NCI-H446 treated with DMSO at 0.1 percent for 48 hours (cell line): ENCODE measurements at regions not wholly inside any gene's neighbourhood (a gene's known extent, or its start where the extent isn't known, plus 50 kb on each side); places are given as distances from the start of the nearest gene placed in this dataset.

Source experiments
- DNase-seq: peaks from one replicate; lab custom pipeline; 2025; lab: John Stamatoyannopoulos, UW

- no peak for DNase-seq
Observed at GRCh38 chr12:78586790-78587189, 277.8 kb upstream of the SYT1 start.

GRCh38 chr12:78599366-78599765 lies 265.2 kb upstream of the SYT1 start:
- no peak for DNase-seq

GRCh38 chr12:78600541-78600940 lies 264.0 kb upstream of the SYT1 start:
- no peak for DNase-seq

- no peak for DNase-seq
Observed at GRCh38 chr12:78611504-78611903, 253.1 kb upstream of the SYT1 start.

- no peak for DNase-seq
Observed at GRCh38 chr12:78612190-78612589, 252.4 kb upstream of the SYT1 start.

- no peak for DNase-seq
Observed at GRCh38 chr12:78617683-78618082, 246.9 kb upstream of the SYT1 start.

GRCh38 chr12:78622529-78623195 lies 241.9 kb upstream of the SYT1 start:
- no peak for DNase-seq

- no peak for DNase-seq
Observed at GRCh38 chr12:78628491-78629100, 236.0 kb upstream of the SYT1 start.

GRCh38 chr12:78636231-78636855 lies 228.2 kb upstream of the SYT1 start:
- no peak for DNase-seq

GRCh38 chr12:78641837-78642423 lies 222.6 kb upstream of the SYT1 start:
- DNase-seq: no peak

GRCh38 chr12:78645956-78646355 lies 218.6 kb upstream of the SYT1 start:
- no peak for DNase-seq

GRCh38 chr12:78651755-78652154 lies 212.8 kb upstream of the SYT1 start:
- DNase-seq: no peak

- no peak for DNase-seq
Observed at GRCh38 chr12:78666584-78666983, 198.0 kb upstream of the SYT1 start.

GRCh38 chr12:78671295-78671694 lies 193.3 kb upstream of the SYT1 start:
- no peak for DNase-seq

GRCh38 chr12:78672033-78672432 lies 192.5 kb upstream of the SYT1 start:
- DNase-seq: no peak

- peak; percentile 83 for DNase-seq
Observed at GRCh38 chr12:78674311-78675090, 190.1 kb upstream of the SYT1 start.

- no peak for DNase-seq
Observed at GRCh38 chr12:78680596-78680995, 184.0 kb upstream of the SYT1 start.

GRCh38 chr12:78683031-78683430 lies 181.5 kb upstream of the SYT1 start:
- DNase-seq: no peak

GRCh38 chr12:78683626-78684025 lies 180.9 kb upstream of the SYT1 start:
- DNase-seq: no peak

GRCh38 chr12:78684419-78684818 lies 180.2 kb upstream of the SYT1 start:
- no peak for DNase-seq

- DNase-seq: no peak
Observed at GRCh38 chr12:78695749-78696148, 168.8 kb upstream of the SYT1 start.

GRCh38 chr12:78696267-78696666 lies 168.3 kb upstream of the SYT1 start:
- DNase-seq: no peak
